ENCODE measurements at regions not wholly inside any gene's neighbourhood (a gene's known extent, or its start where the extent isn't known, plus 50 kb on each side); places are given as distances from the start of the nearest gene placed in this dataset.

GRCh38 chr2:223235986-223236385 lies 184.0 kb downstream of the KCNE4 start:
- TF ChIP-seq EZH2 (IDR thresholded peaks at IDR 0.05; ENCODE audit: low read length, unreplicated experiment) (no peak), EZH2phosphoT487 (IDR thresholded peaks at IDR 0.05; ENCODE audit: borderline replicate concordance, low read length) (no peak)
- TF ChIP-seq, protein P1, sequence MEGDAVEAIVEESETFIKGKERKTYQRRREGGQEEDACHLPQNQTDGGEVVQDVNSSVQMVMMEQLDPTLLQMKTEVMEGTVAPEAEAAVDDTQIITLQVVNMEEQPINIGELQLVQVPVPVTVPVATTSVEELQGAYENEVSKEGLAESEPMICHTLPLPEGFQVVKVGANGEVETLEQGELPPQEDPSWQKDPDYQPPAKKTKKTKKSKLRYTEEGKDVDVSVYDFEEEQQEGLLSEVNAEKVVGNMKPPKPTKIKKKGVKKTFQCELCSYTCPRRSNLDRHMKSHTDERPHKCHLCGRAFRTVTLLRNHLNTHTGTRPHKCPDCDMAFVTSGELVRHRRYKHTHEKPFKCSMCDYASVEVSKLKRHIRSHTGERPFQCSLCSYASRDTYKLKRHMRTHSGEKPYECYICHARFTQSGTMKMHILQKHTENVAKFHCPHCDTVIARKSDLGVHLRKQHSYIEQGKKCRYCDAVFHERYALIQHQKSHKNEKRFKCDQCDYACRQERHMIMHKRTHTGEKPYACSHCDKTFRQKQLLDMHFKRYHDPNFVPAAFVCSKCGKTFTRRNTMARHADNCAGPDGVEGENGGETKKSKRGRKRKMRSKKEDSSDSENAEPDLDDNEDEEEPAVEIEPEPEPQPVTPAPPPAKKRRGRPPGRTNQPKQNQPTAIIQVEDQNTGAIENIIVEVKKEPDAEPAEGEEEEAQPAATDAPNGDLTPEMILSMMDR (conservative IDR thresholded peaks at IDR 0.05; ENCODE audit: low read depth, low read length) = no peak

All from PC-3 (cell line).